Tibial nerve (tissue), 4 donors: ENCODE measurements at regions not wholly inside any gene's neighbourhood (a gene's known extent, or its start where the extent isn't known, plus 50 kb on each side); places are given as distances from the start of the nearest gene placed in this dataset.

Source experiments
- DNase-seq, 2 donors: peaks; one replicate each; pipeline ENCODE4 v3.0.0-alpha.2; 2019; ENCODE audit warnings: low spot score in 2 of 2
- H3K27ac ChIP-seq, 4 donors: fragments of 200-600 bp; sonication (generic) in 3 of 4; one replicate each; pipeline ENCODE4 v1.5.1; 2017 to 2019; ENCODE audit warnings: mild to moderate bottlenecking in 1 of 4
- H3K27me3 ChIP-seq, 2 donors: fragments of 200-600 bp; sonication (generic) in 1 of 2; one replicate each; pipeline versions ENCODE4 v1.5.1 to v1.6.0; 2017 to 2019
- H3K36me3 ChIP-seq, 3 donors: fragments of 200-600 bp; sonication (generic); one replicate each; pipeline ENCODE4 v1.5.1; 2018 to 2019
- H3K4me1 ChIP-seq, 4 donors: fragments of 200-600 bp; sonication (generic) in 3 of 4; one replicate each; pipeline ENCODE4 v1.5.1; 2017 to 2019
- H3K4me3 ChIP-seq, 4 donors: fragments of 200-600 bp; sonication (generic) in 3 of 4; one replicate each; pipeline ENCODE4 v1.5.1; 2017 to 2019; ENCODE audit warnings: mild to moderate bottlenecking in 1 of 4, moderate library complexity in 1 of 4
- H3K9me3 ChIP-seq, 4 donors: fragments of 200-600 bp; sonication (generic) in 3 of 4; one replicate each; pipeline ENCODE4 v1.5.1; 2017 to 2019
- CTCF ChIP-seq, 5 experiments: fragments of 200-600 bp in 3 of 5; fragments of 450-650 bp in 2 of 5; sonication (generic) in 3 of 5; IDR thresholded peaks; one replicate each; pipeline ENCODE4 v1.5.1; 2016 to 2019; ENCODE audit warnings: antibody characterized with exemption in 5 of 5, mild to moderate bottlenecking in 3 of 5, moderate library complexity in 2 of 5
- EP300 ChIP-seq, 2 donors: sonication (generic); formaldehyde crosslinking; IDR thresholded peaks; one replicate each; pipeline ENCODE4 v1.6.1; 2017; ENCODE audit warnings: antibody characterized with exemption in 2 of 2, mild to moderate bottlenecking in 1 of 2
- POLR2A ChIP-seq, 2 donors: fragments of 450-650 bp; IDR thresholded peaks; one replicate each; pipeline ENCODE4 v1.6.1; 2017; ENCODE audit warnings: antibody characterized with exemption in 2 of 2, mild to moderate bottlenecking in 2 of 2, moderate library complexity in 2 of 2
- WGBS, 2 donors: methylation state at CpG; one replicate each; pipeline ENCODE4 v1.1.5; 2018; 5-methylcytosine and 5-hydroxymethylcytosine counted together

- WGBS, 2 donors, result 77 to 82% methylated on average over 6 of the region's 6 CpGs
- no peak for DNase-seq
- H3K27me3 ChIP-seq, result no peaks in the 10 kb centered on the region
Observed at GRCh38 chr9:80020056-80020455, 448.3 kb downstream of the TLE4 start.

GRCh38 chr9:80013891-80014290 is 442.1 kb downstream of the TLE4 start:
- no peaks in the 10 kb centered on the region for H3K4me1 ChIP-seq
- no peak overlapping the region for H3K4me3 ChIP-seq
- no peak for DNase-seq
- no peaks in the 10 kb centered on the region for H3K36me3 ChIP-seq
- no peak overlapping the region for H3K27ac ChIP-seq
- 89 to 96% methylated on average over 1 of the region's 1 CpG for WGBS, 2 donors
- no peaks in the 10 kb centered on the region for H3K27me3 ChIP-seq
- peaks cover 0 to 11% (median 0%) of the 10 kb centered on the region in 4 donors for H3K9me3 ChIP-seq
- TF ChIP-seq EP300 (IDR thresholded peaks at IDR 0.05), result no peak
- TF ChIP-seq CTCF (IDR thresholded peaks at IDR 0.05), result no peak
- TF ChIP-seq POLR2A (IDR thresholded peaks at IDR 0.05), result no peak

More at GRCh38 chr9:80020056-80020455, 448.3 kb downstream of the TLE4 start:
- no peak overlapping the region for H3K27ac ChIP-seq
- H3K4me1 ChIP-seq, result no peaks in the 10 kb centered on the region
- TF ChIP-seq EP300 (IDR thresholded peaks at IDR 0.05) (no peak), POLR2A (IDR thresholded peaks at IDR 0.05) (no peak), CTCF (IDR thresholded peaks at IDR 0.05) (no peak)
- no peak overlapping the region for H3K4me3 ChIP-seq
- H3K9me3 ChIP-seq, result no peaks in the 10 kb centered on the region
- no peaks in the 10 kb centered on the region for H3K36me3 ChIP-seq

- Histone ChIP-seq H3K4me1 (no peaks in the 10 kb centered on the region), H3K4me3 (no peak overlapping the region), H3K9me3 (peaks cover 0 to 11% (median 0%) of the 10 kb centered on the region in 4 donors), H3K27me3 (no peaks in the 10 kb centered on the region), H3K36me3 (no peaks in the 10 kb centered on the region), H3K27ac (no peak overlapping the region)
- no peak for DNase-seq
- TF ChIP-seq POLR2A (IDR thresholded peaks at IDR 0.05), result no peak
- TF ChIP-seq EP300 (IDR thresholded peaks at IDR 0.05), result no peak
- no peak for TF ChIP-seq CTCF (IDR thresholded peaks at IDR 0.05)
- WGBS, 2 donors, result 83 to 87% methylated on average over 2 of the region's 2 CpGs
Observed at GRCh38 chr9:80012557-80013330, 441.0 kb downstream of the TLE4 start.

- WGBS, 2 donors, result 81 to 87% methylated on average over 3 of the region's 3 CpGs
- Histone ChIP-seq H3K27me3 (no peaks in the 10 kb centered on the region), H3K36me3 (no peaks in the 10 kb centered on the region), H3K9me3 (peaks cover 0 to 11% (median 0%) of the 10 kb centered on the region in 4 donors), H3K4me3 (no peak overlapping the region), H3K4me1 (no peaks in the 10 kb centered on the region), H3K27ac (no peak overlapping the region)
- TF ChIP-seq EP300 (IDR thresholded peaks at IDR 0.05) (no peak), POLR2A (IDR thresholded peaks at IDR 0.05) (no peak), CTCF (IDR thresholded peaks at IDR 0.05) (no peak)
- DNase-seq, result no peak
Observed at GRCh38 chr9:80009204-80009603, 437.4 kb downstream of the TLE4 start.

GRCh38 chr9:80004714-80005113 is 432.9 kb downstream of the TLE4 start:
- Histone ChIP-seq H3K36me3 (no peaks in the 10 kb centered on the region), H3K4me1 (no peaks in the 10 kb centered on the region), H3K9me3 (no peaks in the 10 kb centered on the region), H3K27ac (no peak overlapping the region), H3K27me3 (no peaks in the 10 kb centered on the region), H3K4me3 (no peak overlapping the region)
- TF ChIP-seq CTCF (IDR thresholded peaks at IDR 0.05) (no peak), EP300 (IDR thresholded peaks at IDR 0.05) (no peak), POLR2A (IDR thresholded peaks at IDR 0.05) (no peak)
- no peak for DNase-seq
